Stimulated activated CD4-positive, alpha-beta T cell treated with anti-CD3 and anti-CD28 coated beads, Interleukin-1b, Interleukin-23, amount 100 ng/mL, for 48 hours (primary cell): ENCODE measurements at regions not wholly inside any gene's neighbourhood (a gene's known extent, or its start where the extent isn't known, plus 50 kb on each side); places are given as distances from the start of the nearest gene placed in this dataset.

Experiments used
- DNase-seq: peaks from one replicate; pipeline ENCODE4 v3.0.0-alpha.2; 2020

DNA sequence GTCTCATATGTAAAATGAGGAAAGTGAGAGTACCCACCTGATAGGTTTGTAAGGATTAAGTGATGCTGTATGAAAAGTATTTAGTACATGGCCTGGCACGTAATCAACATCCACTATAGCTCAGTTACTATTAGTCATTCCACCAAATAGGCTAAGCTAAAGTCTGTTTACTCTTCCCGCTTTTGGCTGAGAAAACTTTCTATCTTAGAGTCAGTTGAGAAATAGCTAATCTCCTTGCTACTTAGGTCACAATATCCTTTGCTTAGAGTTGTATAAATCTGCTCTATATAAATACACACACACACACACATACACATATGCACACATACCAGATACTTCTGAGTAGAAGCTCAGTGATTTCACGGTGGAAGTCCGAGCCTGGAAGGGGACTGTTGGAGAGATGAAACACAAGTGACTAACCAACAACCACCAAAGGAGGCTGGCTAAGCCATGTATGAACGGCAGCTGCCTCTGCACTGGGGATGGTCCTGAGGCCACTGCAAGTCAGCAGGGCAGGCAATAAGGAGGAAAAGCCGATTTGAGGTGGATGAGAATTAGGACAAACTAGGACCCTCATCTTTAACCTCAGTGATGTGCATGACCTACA, 104.6 kb upstream of the EPHA4 start:
- no peak for DNase-seq

- no peak for DNase-seq
Measured at GRCh38 chr2:221675201-221675908, 103.3 kb upstream of the EPHA4 start.

DNA sequence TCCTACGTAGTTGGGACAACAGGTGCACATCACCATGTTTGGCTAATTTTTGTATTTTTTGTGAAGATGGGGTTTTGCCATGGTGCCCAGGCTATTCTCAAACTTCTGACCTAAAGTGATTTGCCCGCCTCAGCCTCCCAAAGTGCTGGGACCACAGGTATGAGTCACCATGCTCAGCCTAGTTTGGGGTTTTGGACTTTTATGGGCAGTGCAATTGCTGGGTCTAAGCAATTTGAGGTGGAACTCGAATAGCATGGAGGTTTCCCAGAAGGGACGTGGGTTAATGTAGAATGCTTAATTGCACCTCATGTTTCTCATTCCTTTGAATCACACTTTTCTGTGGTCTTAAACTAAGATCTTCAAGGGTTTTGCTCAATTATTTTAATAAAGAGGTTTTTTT, 102.3 kb upstream of the EPHA4 start:
- DNase-seq: no peak

DNA sequence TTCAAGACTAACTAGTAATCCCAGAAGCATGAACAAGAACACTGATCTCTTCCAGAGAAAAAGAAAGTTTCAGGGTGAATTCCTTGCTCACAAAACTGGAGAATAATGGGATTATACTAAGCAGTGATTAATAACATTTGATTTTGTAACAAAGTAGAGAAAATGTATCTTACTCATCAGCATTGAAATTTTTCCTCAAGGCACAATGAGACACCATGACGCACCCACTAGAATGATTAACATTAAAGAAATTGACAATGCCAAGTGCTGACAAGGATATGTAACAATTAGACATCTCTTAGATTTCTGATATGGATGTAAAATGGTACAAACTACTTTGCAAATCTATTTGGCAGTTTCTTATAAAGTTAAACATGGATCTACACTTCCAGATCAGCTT, 101.1 kb upstream of the EPHA4 start:
- no peak for DNase-seq

DNA sequence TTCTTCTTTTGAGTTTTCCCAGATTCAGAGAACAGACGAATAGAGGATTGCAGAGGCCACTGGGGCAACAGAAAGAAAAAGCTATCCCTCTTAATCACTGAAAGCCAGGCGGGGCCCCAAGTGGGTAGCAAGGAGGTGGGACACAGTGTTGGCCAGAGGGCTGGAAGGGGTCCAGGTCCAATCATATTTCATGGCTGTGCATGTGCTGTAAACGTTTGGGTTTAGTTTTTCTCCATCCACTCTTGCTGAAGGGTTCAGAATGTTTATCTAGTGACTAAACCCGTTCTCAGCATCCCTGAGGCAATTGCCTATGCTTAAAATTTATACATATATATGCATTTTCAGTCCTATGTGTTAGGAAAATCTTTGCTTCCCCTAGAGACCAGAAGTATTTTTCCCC, 99.4 kb upstream of the EPHA4 start:
- no peak for DNase-seq

DNA sequence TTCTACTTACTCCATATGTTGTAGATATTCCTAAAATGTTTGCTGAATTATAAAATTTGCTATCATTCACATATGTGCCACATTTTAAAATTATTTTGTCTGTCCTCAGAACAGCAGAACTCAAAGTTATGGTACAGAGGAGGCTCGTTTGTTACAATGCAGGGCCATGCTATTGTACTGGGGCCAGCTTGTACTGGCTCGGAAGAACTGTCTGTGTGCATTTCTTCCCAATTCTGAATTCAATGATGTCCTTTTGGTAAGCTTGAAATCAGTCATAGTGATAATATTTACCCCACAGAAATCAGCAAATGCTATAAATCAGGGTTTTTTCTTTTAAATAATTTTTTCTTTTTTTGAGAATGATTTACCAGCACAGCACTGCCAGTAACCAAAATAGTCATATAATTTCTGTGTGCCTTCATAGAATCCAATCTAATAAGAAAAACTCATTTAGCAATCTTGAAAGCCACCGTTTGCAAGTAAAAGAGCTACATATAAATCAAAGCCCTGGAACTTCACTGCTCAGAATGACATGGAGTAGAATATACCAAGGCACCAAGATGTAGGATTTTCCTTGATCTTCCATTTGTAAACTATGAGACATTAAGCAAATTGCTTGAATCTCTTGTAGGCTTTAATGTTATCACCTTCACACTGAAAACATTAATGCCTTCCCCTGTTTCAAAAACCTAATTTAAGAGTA, 90.7 kb upstream of the EPHA4 start:
- DNase-seq: no peak

GRCh38 chr2:221657806-221658205, 85.7 kb upstream of the EPHA4 start:
- DNase-seq: no peak

GRCh38 chr2:221655300-221655699, 83.2 kb upstream of the EPHA4 start:
- DNase-seq: no peak

GRCh38 chr2:221653182-221653581, 81.1 kb upstream of the EPHA4 start:
- no peak for DNase-seq

- no peak for DNase-seq
Measured at GRCh38 chr2:221649051-221649775, 77.1 kb upstream of the EPHA4 start.

GRCh38 chr2:221642447-221642846, 70.3 kb upstream of the EPHA4 start:
- DNase-seq: no peak

DNA sequence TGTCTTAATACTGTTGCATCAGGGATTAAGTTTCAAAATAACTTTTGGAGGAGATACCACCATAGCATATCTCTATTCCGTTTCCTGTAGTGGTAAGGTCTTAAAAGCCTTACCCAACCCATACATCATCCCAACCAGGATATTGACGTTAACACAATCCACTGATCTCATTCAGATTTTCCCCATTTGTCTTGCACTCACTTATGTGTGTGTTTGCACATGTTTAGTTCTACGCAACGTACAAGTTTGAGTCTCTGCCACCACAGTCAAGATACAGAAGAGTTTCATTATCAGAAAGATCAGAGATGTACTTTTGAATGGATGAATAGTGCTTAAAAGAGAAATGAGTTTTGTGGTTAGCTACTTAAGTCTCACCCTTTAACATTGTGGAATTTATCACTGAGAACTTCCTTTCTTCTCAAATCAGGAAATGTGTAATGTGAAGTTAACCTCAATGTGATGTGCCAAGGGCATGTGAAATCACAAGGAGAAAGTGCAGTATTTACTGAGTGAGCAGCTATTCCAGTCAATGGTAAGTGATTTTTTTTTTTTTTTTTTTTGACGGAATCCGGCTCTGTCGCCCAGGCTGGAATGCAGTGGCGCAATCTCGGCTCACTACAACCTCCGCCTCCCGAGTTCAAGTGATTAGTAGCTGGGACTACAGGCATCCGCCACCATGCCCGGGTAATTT, 69.2 kb upstream of the EPHA4 start:
- no peak for DNase-seq

GRCh38 chr2:221640686-221641085, 68.6 kb upstream of the EPHA4 start:
- no peak for DNase-seq

- DNase-seq: no peak
Measured at GRCh38 chr2:221637851-221638250, 65.7 kb upstream of the EPHA4 start.

DNA sequence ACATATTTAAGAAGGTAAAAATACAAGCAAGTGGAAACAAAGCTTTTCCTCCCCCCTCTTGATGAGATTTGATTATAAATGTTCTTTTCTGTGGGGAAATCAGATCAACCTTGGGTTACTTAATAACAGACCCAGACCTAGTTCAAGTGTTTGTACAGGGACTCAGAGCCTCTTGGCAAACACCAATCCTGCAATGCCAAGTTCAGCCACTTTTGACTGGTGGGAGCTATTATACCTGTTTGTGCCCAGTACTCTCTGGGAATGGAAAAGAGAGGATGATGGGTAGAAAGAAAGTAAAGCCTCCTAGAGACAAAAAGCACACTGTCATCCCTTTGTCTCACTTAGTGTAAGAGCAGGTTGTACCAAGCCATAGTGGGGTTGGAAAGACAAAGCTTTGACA, 63.8 kb upstream of the EPHA4 start:
- DNase-seq: no peak

GRCh38 chr2:221629468-221629867, 57.4 kb upstream of the EPHA4 start:
- DNase-seq: no peak

GRCh38 chr2:221624475-221624874, 52.4 kb upstream of the EPHA4 start:
- no peak for DNase-seq
